ENCODE measurements at regions not wholly inside any gene's neighbourhood (a gene's known extent, or its start where the extent isn't known, plus 50 kb on each side); places are given as distances from the start of the nearest gene placed in this dataset.

- no peak overlapping the region for H3K4me3 ChIP-seq (replicated peaks in 1 of 2; ENCODE audit: low read depth in 1 of 2, low read length in 2 of 2)
- no TSS peak for BruUV-seq (replicated peaks)
- intact Hi-C loops (cut with micrococcal nuclease): no loop called here
- ChIA-PET CTCF (no interaction called here), RAD21 (ENCODE audit: low non-redundant PET in 1 of 2, low total read pairs in 2 of 2, uncharacterized antibody in 2 of 2, unreplicated experiment in 2 of 2) (no interaction called here), POLR2A (no interaction called here)
- H3K4me1 ChIP-seq (ENCODE audit: control insufficient read depth in 1 of 2, insufficient read depth in 2 of 2, low read length in 2 of 2): no peaks in the 10 kb centered on the region
- no peaks in the 10 kb centered on the region for H3K9me3 ChIP-seq (ENCODE audit: control insufficient read depth in 1 of 2, insufficient read depth in 1 of 2, low read depth in 1 of 2, low read length in 2 of 2)
- no peaks in the 10 kb centered on the region for H3K79me2 ChIP-seq (ENCODE audit: insufficient read depth, low read length)
- TF ChIP-seq CEBPB (IDR thresholded peaks at IDR 0.05; ENCODE audit: low read depth) (no peak), JUND (IDR thresholded peaks at IDR 0.05) (no peak), ZFX (IDR thresholded peaks at IDR 0.05) (no peak), ZNF274 (IDR thresholded peaks at IDR 0.05; ENCODE audit: low read depth, low read length) (no peak), ATF3 (IDR thresholded peaks at IDR 0.05) (no peak), EGR1 (IDR thresholded peaks at IDR 0.05; ENCODE audit: low read depth) (no peak), POLR2AphosphoS5 (IDR thresholded peaks at IDR 0.05; ENCODE audit: low read depth, low read length) (no peak), EZH2 (IDR thresholded peaks at IDR 0.05) (no peak), RAD21 (IDR thresholded peaks at IDR 0.05; ENCODE audit: low read depth) (no peak), ELF1 (IDR thresholded peaks at IDR 0.05; ENCODE audit: borderline replicate concordance, low read depth) (no peak), SRF (IDR thresholded peaks at IDR 0.05; ENCODE audit: low read depth) (no peak), POLR2A (IDR thresholded peaks at IDR 0.05; ENCODE audit: borderline replicate concordance, extremely low read depth, insufficient read depth, insufficient read length) (no peak), SIN3A (IDR thresholded peaks at IDR 0.05; ENCODE audit: low read depth) (no peak), TCF7L2 (IDR thresholded peaks at IDR 0.05; ENCODE audit: borderline replicate concordance, extremely low read depth, insufficient read depth, insufficient read length) (no peak)
- TF ChIP-seq, protein P1, sequence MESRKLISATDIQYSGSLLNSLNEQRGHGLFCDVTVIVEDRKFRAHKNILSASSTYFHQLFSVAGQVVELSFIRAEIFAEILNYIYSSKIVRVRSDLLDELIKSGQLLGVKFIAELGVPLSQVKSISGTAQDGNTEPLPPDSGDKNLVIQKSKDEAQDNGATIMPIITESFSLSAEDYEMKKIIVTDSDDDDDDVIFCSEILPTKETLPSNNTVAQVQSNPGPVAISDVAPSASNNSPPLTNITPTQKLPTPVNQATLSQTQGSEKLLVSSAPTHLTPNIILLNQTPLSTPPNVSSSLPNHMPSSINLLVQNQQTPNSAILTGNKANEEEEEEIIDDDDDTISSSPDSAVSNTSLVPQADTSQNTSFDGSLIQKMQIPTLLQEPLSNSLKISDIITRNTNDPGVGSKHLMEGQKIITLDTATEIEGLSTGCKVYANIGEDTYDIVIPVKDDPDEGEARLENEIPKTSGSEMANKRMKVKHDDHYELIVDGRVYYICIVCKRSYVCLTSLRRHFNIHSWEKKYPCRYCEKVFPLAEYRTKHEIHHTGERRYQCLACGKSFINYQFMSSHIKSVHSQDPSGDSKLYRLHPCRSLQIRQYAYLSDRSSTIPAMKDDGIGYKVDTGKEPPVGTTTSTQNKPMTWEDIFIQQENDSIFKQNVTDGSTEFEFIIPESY (IDR thresholded peaks at IDR 0.05; ENCODE audit: extremely low read depth, insufficient replicate concordance, low read length): no peak
- ATAC-seq (no peak), DNase-seq (ENCODE audit: low read depth, low spot score) (no peak)
- no peaks in the 10 kb centered on the region for H3K36me3 ChIP-seq (ENCODE audit: control insufficient read depth in 1 of 2, insufficient read depth in 2 of 2, low read length in 2 of 2)
- H3K9me2 ChIP-seq (ENCODE audit: insufficient read depth): no peaks in the 10 kb centered on the region
- no peak overlapping the region for H3K4me2 ChIP-seq (ENCODE audit: low read length)
- H3K9ac ChIP-seq (ENCODE audit: low read length): no peak overlapping the region
- no peak overlapping the region for H3K27ac ChIP-seq (ENCODE audit: low read depth, low read length)
- no peaks in the 10 kb centered on the region; the same call in 1 of the 2 replicates for H3K27me3 ChIP-seq (ENCODE audit: insufficient read depth, low read length)
- no peak overlapping the region for H2AFZ ChIP-seq (ENCODE audit: low read depth, low read length, poor library complexity, severe bottlenecking)
- no peaks in the 10 kb centered on the region; the same call in 1 of the 2 replicates for H4K20me1 ChIP-seq (ENCODE audit: insufficient read depth)
These were observed 684.8 kb downstream of the RNF144A start for GRCh38 chr2:7601990-7602389.
